Chondrocyte (in vitro differentiated cells): ENCODE measurements at regions not wholly inside any gene's neighbourhood (a gene's known extent, or its start where the extent isn't known, plus 50 kb on each side); places are given as distances from the start of the nearest gene placed in this dataset.

ENCODE experiments used
- DNase-seq: peaks from one replicate; pipeline ENCODE4 v3.0.0; 2021; ENCODE audit warnings: mixed read lengths, low spot score
- H3K27ac Mint-ChIP-seq: one replicate; pipeline ENCODE4 v1.8.0; 2021; ENCODE audit warnings: mild to moderate bottlenecking, moderate library complexity, mixed read lengths; ENCODE audit not compliant: unreplicated experiment
- H3K27me3 Mint-ChIP-seq: 2 replicates; pipeline ENCODE4 v1.8.0; 2021; ENCODE audit warnings: low read depth, mixed read lengths
- H3K36me3 Mint-ChIP-seq: 2 replicates; pipeline ENCODE4 v1.8.0; 2021; ENCODE audit warnings: low read depth, mixed read lengths
- H3K4me1 Mint-ChIP-seq: 2 replicates; pipeline ENCODE4 v1.8.0; 2021; ENCODE audit warnings: low read depth, mild to moderate bottlenecking, mixed read lengths
- H3K4me3 Mint-ChIP-seq: one replicate; pipeline ENCODE4 v1.8.0; 2021; ENCODE audit warnings: mild to moderate bottlenecking, moderate library complexity, mixed read lengths; ENCODE audit not compliant: unreplicated experiment
- H3K9me3 Mint-ChIP-seq: 2 replicates; pipeline ENCODE4 v1.8.0; 2021; ENCODE audit warnings: low read depth, mixed read lengths
- TF ChIP-seq, protein P1 (sequence below): fragments of 200-600 bp; sonication (generic); IDR thresholded peaks from 2 replicates; pipeline ENCODE4 v1.5.0; 2021; ENCODE audit warnings: antibody characterized with exemption, mild to moderate bottlenecking, moderate library complexity

- Mint-ChIP-seq H3K4me1 (peaks cover 30% of the 10 kb centered on the region), H3K27me3 (no peaks in the 10 kb centered on the region), H3K9me3 (peaks cover under 1% of the 10 kb centered on the region), H3K4me3 (no peak overlapping the region), H3K27ac (no peak overlapping the region), H3K36me3 (no peaks in the 10 kb centered on the region)
- TF ChIP-seq, protein P1, sequence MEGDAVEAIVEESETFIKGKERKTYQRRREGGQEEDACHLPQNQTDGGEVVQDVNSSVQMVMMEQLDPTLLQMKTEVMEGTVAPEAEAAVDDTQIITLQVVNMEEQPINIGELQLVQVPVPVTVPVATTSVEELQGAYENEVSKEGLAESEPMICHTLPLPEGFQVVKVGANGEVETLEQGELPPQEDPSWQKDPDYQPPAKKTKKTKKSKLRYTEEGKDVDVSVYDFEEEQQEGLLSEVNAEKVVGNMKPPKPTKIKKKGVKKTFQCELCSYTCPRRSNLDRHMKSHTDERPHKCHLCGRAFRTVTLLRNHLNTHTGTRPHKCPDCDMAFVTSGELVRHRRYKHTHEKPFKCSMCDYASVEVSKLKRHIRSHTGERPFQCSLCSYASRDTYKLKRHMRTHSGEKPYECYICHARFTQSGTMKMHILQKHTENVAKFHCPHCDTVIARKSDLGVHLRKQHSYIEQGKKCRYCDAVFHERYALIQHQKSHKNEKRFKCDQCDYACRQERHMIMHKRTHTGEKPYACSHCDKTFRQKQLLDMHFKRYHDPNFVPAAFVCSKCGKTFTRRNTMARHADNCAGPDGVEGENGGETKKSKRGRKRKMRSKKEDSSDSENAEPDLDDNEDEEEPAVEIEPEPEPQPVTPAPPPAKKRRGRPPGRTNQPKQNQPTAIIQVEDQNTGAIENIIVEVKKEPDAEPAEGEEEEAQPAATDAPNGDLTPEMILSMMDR, result no peak
- no peak for DNase-seq
Observed at GRCh38 chr4:126023896-126024295, 709.1 kb downstream of the FAT4 start.

- DNase-seq, result no peak
- Mint-ChIP-seq H3K4me1 (peaks cover 30% of the 10 kb centered on the region), H3K27me3 (no peaks in the 10 kb centered on the region), H3K4me3 (no peak overlapping the region), H3K9me3 (peaks cover 11% of the 10 kb centered on the region), H3K36me3 (no peaks in the 10 kb centered on the region), H3K27ac (no peak overlapping the region)
- TF ChIP-seq, protein P1, result no peak
Observed at GRCh38 chr4:126027601-126028000, 712.8 kb downstream of the FAT4 start.

DNA sequence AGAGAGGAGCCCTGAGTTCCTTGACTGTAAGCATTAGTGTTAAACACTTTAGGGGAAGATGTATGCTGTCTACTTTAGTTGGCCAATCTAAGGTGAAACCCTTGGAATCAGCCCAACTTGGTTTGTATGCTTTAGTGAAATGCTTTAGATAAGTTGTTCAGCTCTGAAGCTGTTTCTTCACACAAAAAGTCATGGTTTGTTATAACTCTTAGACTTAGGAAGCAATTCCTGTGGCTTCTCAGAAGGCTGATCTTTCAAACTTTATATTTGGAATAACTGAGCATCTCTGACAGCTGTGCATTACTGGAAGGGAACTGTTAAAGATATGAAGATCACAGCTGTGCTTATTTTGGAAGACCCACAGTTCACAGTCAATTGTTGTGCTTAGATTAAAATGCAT lies 714.1 kb downstream of the FAT4 start:
- no peak overlapping the region for H3K4me3 Mint-ChIP-seq
- no peaks in the 10 kb centered on the region for H3K27me3 Mint-ChIP-seq
- H3K27ac Mint-ChIP-seq, result no peak overlapping the region
- H3K4me1 Mint-ChIP-seq, result peaks cover 26% of the 10 kb centered on the region
- H3K9me3 Mint-ChIP-seq, result peaks cover 17% of the 10 kb centered on the region
- TF ChIP-seq, protein P1, result no peak
- DNase-seq, result no peak
- no peaks in the 10 kb centered on the region for H3K36me3 Mint-ChIP-seq

GRCh38 chr4:126037231-126037630 lies 722.5 kb downstream of the FAT4 start:
- DNase-seq, result no peak
- H3K27ac Mint-ChIP-seq, result no peak overlapping the region
- H3K4me1 Mint-ChIP-seq, result peaks cover 8% of the 10 kb centered on the region
- H3K9me3 Mint-ChIP-seq, result peaks cover 9% of the 10 kb centered on the region
- H3K27me3 Mint-ChIP-seq, result peaks cover 4% of the 10 kb centered on the region
- no peak overlapping the region for H3K4me3 Mint-ChIP-seq
- TF ChIP-seq, protein P1, result no peak
- peaks cover 2% of the 10 kb centered on the region for H3K36me3 Mint-ChIP-seq

DNA sequence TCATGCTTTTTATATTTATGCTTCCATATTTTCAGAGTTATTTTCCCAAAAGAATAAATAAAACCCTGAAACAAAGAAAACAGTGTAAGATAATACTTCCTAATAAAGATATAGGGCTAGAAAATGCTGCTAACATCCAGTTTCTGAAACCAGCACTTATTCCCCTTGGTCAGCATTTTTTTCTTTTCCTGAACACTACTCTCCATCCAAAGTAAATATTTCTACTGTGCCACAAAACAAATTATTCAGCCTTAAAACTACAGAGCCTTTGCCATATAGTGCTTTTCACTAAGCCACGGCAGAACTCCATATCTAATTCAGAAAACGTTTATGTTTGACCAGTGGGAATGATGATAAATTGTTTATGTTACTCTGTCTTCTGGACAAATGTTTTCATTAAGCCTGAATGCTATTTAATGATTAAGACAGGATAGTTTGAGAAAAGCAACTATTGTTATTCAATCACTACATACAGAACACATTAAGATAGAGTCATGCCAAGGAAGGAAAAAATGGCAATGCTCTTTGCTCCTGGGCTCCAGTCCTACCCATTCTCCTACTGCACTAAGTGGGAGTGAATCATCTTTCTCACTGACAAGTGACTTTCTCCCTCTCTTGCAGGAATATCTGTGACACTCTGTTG lies 723.9 kb downstream of the FAT4 start:
- TF ChIP-seq, protein P1, result no peak
- Mint-ChIP-seq H3K27ac (no peak overlapping the region), H3K4me3 (no peak overlapping the region)

More for the DNA sequence above, 723.9 kb downstream of the FAT4 start:
- no peak for DNase-seq
- peaks cover 2% of the 10 kb centered on the region for H3K36me3 Mint-ChIP-seq
- H3K9me3 Mint-ChIP-seq, result peaks cover 2% of the 10 kb centered on the region
- peaks cover 6% of the 10 kb centered on the region for H3K27me3 Mint-ChIP-seq
- peaks cover 8% of the 10 kb centered on the region for H3K4me1 Mint-ChIP-seq
